ENCODE measurements at regions not wholly inside any gene's neighbourhood (a gene's known extent, or its start where the extent isn't known, plus 50 kb on each side); places are given as distances from the start of the nearest gene placed in this dataset.

- no peak for DNase-seq
These were observed 362.5 kb upstream of the TRAM1L1 start for GRCh38 chr4:117447925-117448324.

GRCh38 chr4:117455088-117455487, 369.7 kb upstream of the TRAM1L1 start:
- no peak for DNase-seq

GRCh38 chr4:117466388-117466787, 381.0 kb upstream of the TRAM1L1 start:
- no peak for DNase-seq

GRCh38 chr4:117467404-117467803, 382.0 kb upstream of the TRAM1L1 start:
- no peak for DNase-seq

- DNase-seq: no peak
These were observed 389.6 kb upstream of the TRAM1L1 start for GRCh38 chr4:117474987-117475386.

- no peak for DNase-seq
These were observed 392.5 kb upstream of the TRAM1L1 start for GRCh38 chr4:117477925-117478324.

- DNase-seq: no peak
These were observed 393.3 kb upstream of the TRAM1L1 start for GRCh38 chr4:117478702-117479101.

- DNase-seq: no peak
These were observed 394.3 kb upstream of the TRAM1L1 start for GRCh38 chr4:117479673-117480072.

- DNase-seq: no peak
These were observed 396.4 kb upstream of the TRAM1L1 start for GRCh38 chr4:117481742-117482141.

- DNase-seq: no peak
These were observed 403.3 kb upstream of the TRAM1L1 start for GRCh38 chr4:117488692-117489091.

- no peak for DNase-seq
These were observed 403.7 kb upstream of the TRAM1L1 start for GRCh38 chr4:117489107-117489506.

- DNase-seq: no peak
These were observed 406.1 kb upstream of the TRAM1L1 start for GRCh38 chr4:117491516-117491915.

GRCh38 chr4:117495802-117496201, 410.4 kb upstream of the TRAM1L1 start:
- no peak for DNase-seq

- DNase-seq: no peak
These were observed 427.0 kb upstream of the TRAM1L1 start for GRCh38 chr4:117512414-117512813.

GRCh38 chr4:117514391-117515175, 429.2 kb upstream of the TRAM1L1 start:
- peak; percentile 29 for DNase-seq

GRCh38 chr4:117515921-117516320, 430.5 kb upstream of the TRAM1L1 start:
- DNase-seq: no peak

- DNase-seq: no peak
These were observed 442.2 kb upstream of the TRAM1L1 start for GRCh38 chr4:117527601-117528000.

GRCh38 chr4:117529401-117529800, 444.0 kb upstream of the TRAM1L1 start:
- peak; percentile 1 for DNase-seq

GRCh38 chr4:117533501-117533900, 448.1 kb upstream of the TRAM1L1 start:
- no peak for DNase-seq

- DNase-seq: no peak
These were observed 459.7 kb upstream of the TRAM1L1 start for GRCh38 chr4:117545039-117545438.

GRCh38 chr4:117549524-117549923, 464.1 kb upstream of the TRAM1L1 start:
- no peak for DNase-seq

- no peak for DNase-seq
These were observed 464.7 kb upstream of the TRAM1L1 start for GRCh38 chr4:117550085-117550484.

GRCh38 chr4:117560329-117560728, 474.0 kb upstream of the NDST3 start:
- peak; percentile 4 for DNase-seq

GRCh38 chr4:117574085-117574484, 460.2 kb upstream of the NDST3 start:
- no peak for DNase-seq

- no peak for DNase-seq
These were observed 458.4 kb upstream of the NDST3 start for GRCh38 chr4:117575850-117576249.

Data from NCI-H2227 treated with DMSO at 0.1 percent for 48 hours (cell line).